SK-N-SH treated with all-trans-retinoic acid at 6 μM for 48 hours (cell line): ENCODE measurements at regions not wholly inside any gene's neighbourhood (a gene's known extent, or its start where the extent isn't known, plus 50 kb on each side); places are given as distances from the start of the nearest gene placed in this dataset.

Source experiments
- ATAC-seq: fragments of 200-7000 bp; cut with Tn5 transposase; 3 replicates; pipeline ENCODE4 v1.9.1; 2020; ENCODE audit warnings: mild to moderate bottlenecking, moderate library complexity
- ARNTL ChIP-seq: fragments of 450-650 bp; formaldehyde crosslinking; IDR thresholded peaks from 2 replicates; pipeline ENCODE4 v1.5.0; 2020; ENCODE audit warnings: low read depth, mild to moderate bottlenecking, moderate library complexity, borderline replicate concordance
- BACH2 ChIP-seq: fragments of 250-450 bp; sonication (Bioruptor Pico); IDR thresholded peaks from 2 replicates; pipeline ENCODE4 v1.9.0; 2021; ENCODE audit warnings: mild to moderate bottlenecking, borderline replicate concordance
- CSDC2 ChIP-seq: fragments of 250-450 bp; sonication (Bioruptor Pico); IDR thresholded peaks from 2 replicates; pipeline ENCODE4 v1.5.0; 2020; ENCODE audit warnings: mild to moderate bottlenecking, moderate library complexity
- CSRNP3 ChIP-seq: fragments of 250-450 bp; sonication (Bioruptor Pico); IDR thresholded peaks from 2 replicates; pipeline ENCODE4 v1.5.1; 2021; ENCODE audit warnings: mild to moderate bottlenecking, moderate library complexity
- ESRRG ChIP-seq: fragments of 250-450 bp; sonication (Bioruptor Pico); IDR thresholded peaks from 2 replicates; pipeline ENCODE4 v1.6.1; 2021; ENCODE audit warnings: mild to moderate bottlenecking
- GLIS3 ChIP-seq: fragments of 250-450 bp; sonication (Bioruptor Pico); IDR thresholded peaks from 2 replicates; pipeline ENCODE4 v1.5.0; 2020; ENCODE audit warnings: mild to moderate bottlenecking, moderate library complexity
- ISL1 ChIP-seq: fragments of 250-450 bp; sonication (Bioruptor Pico); IDR thresholded peaks from 2 replicates; pipeline ENCODE4 v2.1.2; 2022; ENCODE audit warnings: mild to moderate bottlenecking, moderate library complexity
- OSR1 ChIP-seq: fragments of 250-450 bp; sonication (Bioruptor Pico); IDR thresholded peaks from 2 replicates; pipeline ENCODE4 v1.8.0; 2022; ENCODE audit warnings: moderate library complexity, mild to moderate bottlenecking, inconsistent platforms
- PATZ1 ChIP-seq: fragments of 250-450 bp; sonication (Bioruptor Pico); IDR thresholded peaks from 2 replicates; pipeline ENCODE4 v1.8.0; 2020; ENCODE audit warnings: mild to moderate bottlenecking, moderate library complexity, borderline replicate concordance
- POU6F1 ChIP-seq: fragments of 250-450 bp; sonication (Bioruptor Pico); IDR thresholded peaks from 2 replicates; pipeline ENCODE4 v1.8.0; 2021; ENCODE audit warnings: low read depth, mild to moderate bottlenecking, moderate library complexity, borderline replicate concordance
- RARB ChIP-seq: fragments of 250-450 bp; sonication (Bioruptor Pico); IDR thresholded peaks from 2 replicates; pipeline ENCODE4 v1.8.0; 2021; ENCODE audit warnings: mild to moderate bottlenecking, moderate library complexity
- SNAI2 ChIP-seq: fragments of 250-450 bp; sonication (Bioruptor Pico); IDR thresholded peaks from 2 replicates; pipeline ENCODE4 v1.5.0; 2020; ENCODE audit warnings: mild to moderate bottlenecking, moderate library complexity
- TOX ChIP-seq: fragments of 250-450 bp; sonication (Bioruptor Pico); IDR thresholded peaks from 2 replicates; pipeline ENCODE4 v1.8.0; 2021; ENCODE audit warnings: mild to moderate bottlenecking, moderate library complexity, borderline replicate concordance
- ZC3H10 ChIP-seq: fragments of 250-450 bp; sonication (Bioruptor Pico); IDR thresholded peaks from 2 replicates; pipeline ENCODE4 v1.5.1; 2021; ENCODE audit warnings: mild to moderate bottlenecking, moderate library complexity
- ZFP3 ChIP-seq: fragments of 250-450 bp; sonication (Bioruptor Pico); IDR thresholded peaks from 2 replicates; pipeline ENCODE4 v1.5.0; 2020; ENCODE audit warnings: mild to moderate bottlenecking, moderate library complexity
- ZNF565 ChIP-seq: fragments of 450-650 bp; formaldehyde crosslinking; conservative IDR thresholded peaks from 2 replicates; pipeline ENCODE4 v1.5.0; 2020; ENCODE audit warnings: low read depth, mild to moderate bottlenecking, moderate library complexity
- ZNF70 ChIP-seq: fragments of 450-650 bp; formaldehyde crosslinking; IDR thresholded peaks from 2 replicates; pipeline ENCODE4 v1.5.0; 2020; ENCODE audit warnings: mild to moderate bottlenecking, moderate library complexity
- ZNF8 ChIP-seq: fragments of 450-650 bp; formaldehyde crosslinking; IDR thresholded peaks from 2 replicates; pipeline ENCODE4 v1.5.0; 2020; ENCODE audit warnings: mild to moderate bottlenecking, moderate library complexity
- TF ChIP-seq, protein P1 (sequence below): fragments of 250-450 bp; sonication (Bioruptor Pico); IDR thresholded peaks from 2 replicates; pipeline ENCODE4 v1.5.0; 2020; ENCODE audit warnings: mild to moderate bottlenecking, moderate library complexity
- TF ChIP-seq, protein P2 (sequence below): fragments of 250-450 bp; sonication (Bioruptor Pico); IDR thresholded peaks from 2 replicates; pipeline ENCODE4 v1.5.1; 2020; ENCODE audit warnings: low read depth, mild to moderate bottlenecking, moderate library complexity

DNA sequence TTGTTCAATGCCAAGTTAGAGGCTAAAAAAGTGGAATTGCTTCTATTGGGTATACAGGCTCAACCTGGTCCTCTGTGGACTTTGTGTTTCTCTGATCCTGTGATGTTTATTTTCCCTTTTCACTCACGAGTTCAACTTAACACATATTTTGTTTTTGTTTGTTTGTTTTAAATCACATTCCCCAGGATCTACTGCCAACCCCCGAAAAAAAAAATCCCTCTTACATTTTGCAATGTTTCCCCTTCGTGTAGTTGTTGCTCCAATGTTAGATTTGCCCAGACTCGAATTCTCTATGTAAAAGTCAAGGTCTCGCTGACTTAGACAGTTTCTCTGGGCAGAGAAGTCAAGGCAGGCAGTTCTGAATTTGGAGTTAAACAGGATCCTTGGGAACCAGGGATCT lies 876.4 kb downstream of the CCSER2 start:
- no peak for TF ChIP-seq CSRNP3
- no peak for TF ChIP-seq SNAI2 (CRISPR knock-in tag)
- no peak for TF ChIP-seq ISL1 (CRISPR knock-in tag)
- TF ChIP-seq TOX (CRISPR knock-in tag), result no peak
- no peak for TF ChIP-seq ZNF565 (CRISPR knock-in tag)
- TF ChIP-seq ZFP3 (CRISPR knock-in tag), result no peak
- no peak for TF ChIP-seq BACH2
- no peak for TF ChIP-seq PATZ1 (CRISPR knock-in tag)
- no peak for TF ChIP-seq GLIS3 (CRISPR knock-in tag)
- TF ChIP-seq, protein P1, sequence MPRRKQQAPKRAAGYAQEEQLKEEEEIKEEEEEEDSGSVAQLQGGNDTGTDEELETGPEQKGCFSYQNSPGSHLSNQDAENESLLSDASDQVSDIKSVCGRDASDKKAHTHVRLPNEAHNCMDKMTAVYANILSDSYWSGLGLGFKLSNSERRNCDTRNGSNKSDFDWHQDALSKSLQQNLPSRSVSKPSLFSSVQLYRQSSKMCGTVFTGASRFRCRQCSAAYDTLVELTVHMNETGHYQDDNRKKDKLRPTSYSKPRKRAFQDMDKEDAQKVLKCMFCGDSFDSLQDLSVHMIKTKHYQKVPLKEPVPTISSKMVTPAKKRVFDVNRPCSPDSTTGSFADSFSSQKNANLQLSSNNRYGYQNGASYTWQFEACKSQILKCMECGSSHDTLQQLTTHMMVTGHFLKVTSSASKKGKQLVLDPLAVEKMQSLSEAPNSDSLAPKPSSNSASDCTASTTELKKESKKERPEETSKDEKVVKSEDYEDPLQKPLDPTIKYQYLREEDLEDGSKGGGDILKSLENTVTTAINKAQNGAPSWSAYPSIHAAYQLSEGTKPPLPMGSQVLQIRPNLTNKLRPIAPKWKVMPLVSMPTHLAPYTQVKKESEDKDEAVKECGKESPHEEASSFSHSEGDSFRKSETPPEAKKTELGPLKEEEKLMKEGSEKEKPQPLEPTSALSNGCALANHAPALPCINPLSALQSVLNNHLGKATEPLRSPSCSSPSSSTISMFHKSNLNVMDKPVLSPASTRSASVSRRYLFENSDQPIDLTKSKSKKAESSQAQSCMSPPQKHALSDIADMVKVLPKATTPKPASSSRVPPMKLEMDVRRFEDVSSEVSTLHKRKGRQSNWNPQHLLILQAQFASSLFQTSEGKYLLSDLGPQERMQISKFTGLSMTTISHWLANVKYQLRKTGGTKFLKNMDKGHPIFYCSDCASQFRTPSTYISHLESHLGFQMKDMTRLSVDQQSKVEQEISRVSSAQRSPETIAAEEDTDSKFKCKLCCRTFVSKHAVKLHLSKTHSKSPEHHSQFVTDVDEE (CRISPR knock-in tag), result no peak
- TF ChIP-seq ZNF8 (CRISPR knock-in tag), result no peak
- TF ChIP-seq, protein P2, sequence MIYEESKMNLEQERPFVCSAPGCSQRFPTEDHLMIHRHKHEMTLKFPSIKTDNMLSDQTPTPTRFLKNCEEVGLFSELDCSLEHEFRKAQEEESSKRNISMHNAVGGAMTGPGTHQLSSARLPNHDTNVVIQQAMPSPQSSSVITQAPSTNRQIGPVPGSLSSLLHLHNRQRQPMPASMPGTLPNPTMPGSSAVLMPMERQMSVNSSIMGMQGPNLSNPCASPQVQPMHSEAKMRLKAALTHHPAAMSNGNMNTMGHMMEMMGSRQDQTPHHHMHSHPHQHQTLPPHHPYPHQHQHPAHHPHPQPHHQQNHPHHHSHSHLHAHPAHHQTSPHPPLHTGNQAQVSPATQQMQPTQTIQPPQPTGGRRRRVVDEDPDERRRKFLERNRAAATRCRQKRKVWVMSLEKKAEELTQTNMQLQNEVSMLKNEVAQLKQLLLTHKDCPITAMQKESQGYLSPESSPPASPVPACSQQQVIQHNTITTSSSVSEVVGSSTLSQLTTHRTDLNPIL (CRISPR knock-in tag), result no peak
- no peak for TF ChIP-seq ESRRG
- TF ChIP-seq RARB (CRISPR knock-in tag), result no peak
- TF ChIP-seq CSDC2 (CRISPR knock-in tag), result no peak
- TF ChIP-seq, all 23 proteins: peak for 0
- ATAC-seq, result no peak

- TF ChIP-seq ZFP3 (CRISPR knock-in tag), result no peak
- TF ChIP-seq SNAI2 (CRISPR knock-in tag), result no peak
- no peak for TF ChIP-seq RARB (CRISPR knock-in tag)
- TF ChIP-seq POU6F1 (CRISPR knock-in tag), result no peak
- TF ChIP-seq ISL1 (CRISPR knock-in tag), result no peak
- TF ChIP-seq ZNF8 (CRISPR knock-in tag), result no peak
- TF ChIP-seq ZNF70 (CRISPR knock-in tag), result no peak
- TF ChIP-seq, protein P1 (CRISPR knock-in tag), result no peak
- TF ChIP-seq BACH2, result no peak
- no peak for TF ChIP-seq CSRNP3
- no peak for TF ChIP-seq ZC3H10 (CRISPR knock-in tag)
- no peak for TF ChIP-seq OSR1 (CRISPR knock-in tag)
- TF ChIP-seq, protein P2 (CRISPR knock-in tag), result no peak
- no peak for TF ChIP-seq ESRRG
- no peak for TF ChIP-seq TOX (CRISPR knock-in tag)
- TF ChIP-seq PATZ1 (CRISPR knock-in tag), result no peak
- TF ChIP-seq ARNTL (CRISPR knock-in tag), result no peak
- TF ChIP-seq ZNF565 (CRISPR knock-in tag), result no peak
- no peak for ATAC-seq
Measured at GRCh38 chr10:85212526-85212925, 884.1 kb downstream of the CCSER2 start.
